PC-3 (cell line): ENCODE measurements at regions not wholly inside any gene's neighbourhood (a gene's known extent, or its start where the extent isn't known, plus 50 kb on each side); places are given as distances from the start of the nearest gene placed in this dataset.
A peak's percentile ranks its signal among the peaks of the same experiment; 100 is the strongest.

Experiments used
- ATAC-seq: fragments of 200-7000 bp; cut with Tn5 transposase; 2 replicates; pipeline ENCODE4 v1.9.1; 2020; ENCODE audit warnings: mild to moderate bottlenecking, moderate library complexity
- BruUV-seq: library from RNA; stranded (reverse); fragments of 400-500 nt; replicated peaks from 2 replicates; lab custom pipeline; 2021; lab: Mats Ljungman, UMichigan
- CTCF ChIA-PET: fragments of 300-600 bp; sonication (Branson Sonifier 250); formaldehyde crosslinking; loops from one replicate; lab custom pipeline; 2022; ENCODE audit warnings: antibody characterized with exemption; lab: Charles Lee
- POLR2A ChIA-PET: fragments of 300-600 bp; sonication (Branson Sonifier 250); formaldehyde crosslinking; loops from one replicate; lab custom pipeline; 2022; ENCODE audit warnings: antibody characterized with exemption; ENCODE audit not compliant: unreplicated experiment; lab: Charles Lee
- DNase-seq: peaks from one replicate; pipeline ENCODE4 v3.0.0-alpha.2; 2015
- H2AFZ ChIP-seq: fragments of 300-600 bp; sonication (generic); 2 replicates; pipeline ENCODE4 v1.6.0; 2016; ENCODE audit warnings: antibody characterized with exemption, low read length
- H3F3A ChIP-seq: fragments of 300-600 bp; sonication (generic); one replicate; pipeline ENCODE4 v1.6.0; 2017; ENCODE audit warnings: antibody characterized with exemption, low read length, control low read depth, mild to moderate bottlenecking; ENCODE audit not compliant: unreplicated experiment
- H3K27ac ChIP-seq: fragments of 300-600 bp; sonication (generic); 2 replicates; pipeline ENCODE4 v1.5.1; 2016; ENCODE audit warnings: mild to moderate bottlenecking, low read length
- H3K27me3 ChIP-seq: fragments of 300-600 bp; sonication (generic); 2 replicates; pipeline ENCODE4 v1.6.1; 2016; ENCODE audit warnings: low read length, mixed read lengths
- H3K36me3 ChIP-seq: fragments of 300-600 bp; sonication (generic); 2 replicates; pipeline ENCODE4 v1.6.1; 2016; ENCODE audit warnings: low read depth, mixed run types, low read length, mixed read lengths
- H3K4me1 ChIP-seq: fragments of 300-600 bp; sonication (generic); 2 replicates; pipeline ENCODE4 v1.5.1; 2016; ENCODE audit warnings: low read length; ENCODE audit not compliant: insufficient read depth
- H3K4me2 ChIP-seq: fragments of 300-600 bp; sonication (generic); 2 replicates; pipeline ENCODE4 v1.6.0; 2016; ENCODE audit warnings: low read length
- H3K4me3 ChIP-seq: fragments of 300-600 bp; sonication (generic); 2 replicates; pipeline ENCODE4 v1.5.1; 2016; ENCODE audit warnings: mild to moderate bottlenecking, low read length, mixed read lengths
- H3K79me2 ChIP-seq: fragments of 300-600 bp; sonication (generic); 2 replicates; pipeline ENCODE4 v1.6.1; 2017; ENCODE audit warnings: low read length, mixed read lengths
- H3K9ac ChIP-seq: fragments of 300-600 bp; sonication (generic); 2 replicates; pipeline ENCODE4 v1.6.0; 2016; ENCODE audit warnings: mild to moderate bottlenecking, low read length
- H3K9me2 ChIP-seq: fragments of 300-600 bp; sonication (generic); replicated peaks from 2 replicates; pipeline ENCODE4 v1.6.1; 2016; ENCODE audit warnings: mixed run types, low read length, mixed read lengths
- H3K9me3 ChIP-seq: fragments of 300-600 bp; sonication (generic); 2 replicates; pipeline ENCODE4 v1.6.1; 2016; ENCODE audit warnings: low read length, mixed read lengths
- H4K20me1 ChIP-seq: fragments of 300-600 bp; sonication (generic); 2 replicates; pipeline ENCODE4 v1.6.1; 2016; ENCODE audit warnings: low read length, mixed read lengths
- CTCF ChIP-seq: fragments of 300-600 bp; sonication (generic); conservative IDR thresholded peaks from 2 replicates; pipeline ENCODE4 v1.5.1; 2017; ENCODE audit warnings: antibody characterized with exemption, low read depth, mild to moderate bottlenecking, low read length
- EZH2 ChIP-seq: fragments of 300-600 bp; sonication (generic); IDR thresholded peaks from one replicate; pipeline ENCODE4 v1.6.1; 2017; ENCODE audit warnings: antibody characterized with exemption, mild to moderate bottlenecking, low read length; ENCODE audit not compliant: unreplicated experiment
- EZH2phosphoT487 ChIP-seq: fragments of 300-600 bp; sonication (generic); IDR thresholded peaks from 2 replicates; pipeline ENCODE4 v1.6.1; 2018; ENCODE audit warnings: mild to moderate bottlenecking, antibody characterized with exemption, low read length, borderline replicate concordance
- intact Hi-C: fragments of 100-400 bp; cut with micrococcal nuclease; formaldehyde crosslinking; loops from 2 replicates; pipeline ENCODE4 v1.9.0; 2023

GRCh38 chr4:175539498-175539897 is 272.6 kb downstream of the GPM6A start:
- H3K27ac ChIP-seq: no peak overlapping the region
- DNase-seq (peak; percentile 3), ATAC-seq (no peak)
- H3K4me2 ChIP-seq: peak overlapping the region; percentile 64
- intact Hi-C loops: loop anchor here (5.0 to 10.0 kb wide), 4 partner anchors 287 to 1172 kb away; no protein-coding TSS in a partner anchor
- H3K4me1 ChIP-seq: peaks cover 30% of the 10 kb centered on the region
- H3F3A ChIP-seq: no peaks in the 10 kb centered on the region
- TF ChIP-seq EZH2: no peak
- no peak overlapping the region for H2AFZ ChIP-seq
- no peak overlapping the region for H3K9ac ChIP-seq
- ChIA-PET POLR2A (no interaction called here), CTCF (no interaction called here)
- H3K9me2 ChIP-seq: no peaks in the 10 kb centered on the region
- H3K36me3 ChIP-seq: no peaks in the 10 kb centered on the region
- no peaks in the 10 kb centered on the region for H3K27me3 ChIP-seq
- H3K4me3 ChIP-seq: no peak overlapping the region
- H4K20me1 ChIP-seq: no peaks in the 10 kb centered on the region
- no TSS peak for BruUV-seq
- no peaks in the 10 kb centered on the region for H3K79me2 ChIP-seq
- no peaks in the 10 kb centered on the region for H3K9me3 ChIP-seq

GRCh38 chr4:175540151-175540550 is 271.9 kb downstream of the GPM6A start:
- no peaks in the 10 kb centered on the region for H3K27me3 ChIP-seq
- intact Hi-C loops: no loop called here
- H3K4me1 ChIP-seq: peaks cover 30% of the 10 kb centered on the region
- no peak overlapping the region for H3K9ac ChIP-seq
- no peaks in the 10 kb centered on the region for H3F3A ChIP-seq
- H3K9me3 ChIP-seq: no peaks in the 10 kb centered on the region
- ChIA-PET CTCF (no interaction called here), POLR2A (no interaction called here)
- no peaks in the 10 kb centered on the region for H3K79me2 ChIP-seq
- no peaks in the 10 kb centered on the region for H3K9me2 ChIP-seq
- no peaks in the 10 kb centered on the region for H4K20me1 ChIP-seq
- DNase-seq (peak; percentile 68), ATAC-seq (peak; percentile 51)
- peak overlapping the region; percentile 32; the same call in 1 of the 2 replicates for H3K27ac ChIP-seq
- no peak for TF ChIP-seq CTCF
- no peak for TF ChIP-seq EZH2
- no peak for TF ChIP-seq EZH2phosphoT487
- BruUV-seq: no TSS peak
- H3K4me3 ChIP-seq: no peak overlapping the region
- no peaks in the 10 kb centered on the region for H3K36me3 ChIP-seq
- no peak overlapping the region for H2AFZ ChIP-seq
- peak overlapping the region; percentile 64 for H3K4me2 ChIP-seq

GRCh38 chr4:175540732-175541131 is 271.3 kb downstream of the GPM6A start:
- intact Hi-C loops: no loop called here

More at GRCh38 chr4:175540732-175541131, 271.3 kb downstream of the GPM6A start:
- Histone ChIP-seq H3K4me3 (no peak overlapping the region), H3K4me1 (peaks cover 30% of the 10 kb centered on the region), H3K79me2 (no peaks in the 10 kb centered on the region), H3K36me3 (no peaks in the 10 kb centered on the region), H2AFZ (no peak overlapping the region), H3K27ac (no peak overlapping the region), H4K20me1 (no peaks in the 10 kb centered on the region), H3F3A (no peaks in the 10 kb centered on the region), H3K27me3 (no peaks in the 10 kb centered on the region), H3K9ac (no peak overlapping the region), H3K4me2 (no peak overlapping the region), H3K9me2 (no peaks in the 10 kb centered on the region), H3K9me3 (no peaks in the 10 kb centered on the region)
- ChIA-PET CTCF (no interaction called here), POLR2A (no interaction called here)
- TF ChIP-seq CTCF (no peak), EZH2 (no peak), EZH2phosphoT487 (no peak)
- DNase-seq (no peak), ATAC-seq (no peak)
- no TSS peak for BruUV-seq
